ENCODE measurements at regions not wholly inside any gene's neighbourhood (a gene's known extent, or its start where the extent isn't known, plus 50 kb on each side); places are given as distances from the start of the nearest gene placed in this dataset.

GRCh38 chr2:125853626-125854025, 802.3 kb upstream of the GYPC start:
- TF ChIP-seq ELF4 (CRISPR knock-in tag; IDR thresholded peaks at IDR 0.05; ENCODE audit: low read depth) (no peak), KAT7 (CRISPR knock-in tag; IDR thresholded peaks at IDR 0.05; ENCODE audit: borderline replicate concordance) (no peak), ATF2 (CRISPR knock-in tag; IDR thresholded peaks at IDR 0.05; ENCODE audit: borderline replicate concordance, low read depth) (no peak), CTCF (IDR thresholded peaks at IDR 0.05) (no peak)

All from WTC11 (cell line).